Right renal pelvis (tissue), 4 donors: ENCODE measurements at regions not wholly inside any gene's neighbourhood (a gene's known extent, or its start where the extent isn't known, plus 50 kb on each side); places are given as distances from the start of the nearest gene placed in this dataset.
"Not testable (repeated sequence)": the region's sequence is repeated elsewhere in the genome, so short reads cannot be mapped to it uniquely, and the experiment has no call there.

Source experiments
- DNase-seq, 4 donors: peaks; one replicate each; pipeline ENCODE4 v3.0.0-alpha.2; 2013; ENCODE audit warnings: low read depth in 4 of 4, low spot score in 3 of 4, missing footprints in 1 of 4

GRCh38 chr20:43404878-43405277, 52.8 kb upstream of the SRSF6 start:
- DNase-seq: no peak

- DNase-seq: not testable (repeated sequence)
Measured at GRCh38 chr20:43400882-43401281, 56.8 kb upstream of the SRSF6 start.

- DNase-seq: no peak
Measured at GRCh38 chr20:43398676-43399324, 58.9 kb upstream of the SRSF6 start.

- DNase-seq: no peak
Measured at GRCh38 chr20:43397147-43397546, 60.5 kb upstream of the SRSF6 start.

- DNase-seq: no peak
Measured at GRCh38 chr20:43393052-43393451, 64.6 kb upstream of the SRSF6 start.

GRCh38 chr20:43392561-43392960, 65.1 kb upstream of the SRSF6 start:
- DNase-seq: no peak

- DNase-seq: no peak
Measured at GRCh38 chr20:43389839-43390626, 67.7 kb upstream of the SRSF6 start.

- DNase-seq: no peak
Measured at GRCh38 chr20:43389211-43389610, 68.5 kb upstream of the SRSF6 start.

- no peak for DNase-seq
Measured at GRCh38 chr20:43388268-43389002, 69.3 kb upstream of the SRSF6 start.

GRCh38 chr20:43387737-43388136, 70.0 kb upstream of the SRSF6 start:
- no peak for DNase-seq

GRCh38 chr20:43386878-43387277, 70.8 kb upstream of the SRSF6 start:
- no peak for DNase-seq

GRCh38 chr20:43385914-43386313, 71.8 kb upstream of the SRSF6 start:
- no peak for DNase-seq

- DNase-seq: no peak
Measured at GRCh38 chr20:43384101-43384940, 73.4 kb upstream of the SRSF6 start.

GRCh38 chr20:43383026-43383795, 74.5 kb upstream of the SRSF6 start:
- DNase-seq: no peak

- not testable (repeated sequence) for DNase-seq
Measured at GRCh38 chr20:43382135-43382534, 75.6 kb upstream of the SRSF6 start.

- not testable (repeated sequence) for DNase-seq
Measured at GRCh38 chr20:43381533-43381932, 76.2 kb upstream of the SRSF6 start.

GRCh38 chr20:43379239-43379917, 78.3 kb upstream of the SRSF6 start:
- no peak for DNase-seq

GRCh38 chr20:43376831-43377230, 80.9 kb upstream of the SRSF6 start:
- DNase-seq: no peak

GRCh38 chr20:43375591-43375990, 82.1 kb upstream of the SRSF6 start:
- no peak for DNase-seq
